Nephron (organoid): ENCODE measurements at regions not wholly inside any gene's neighbourhood (a gene's known extent, or its start where the extent isn't known, plus 50 kb on each side); places are given as distances from the start of the nearest gene placed in this dataset.
A peak's percentile ranks its signal among the peaks of the same experiment; 100 is the strongest.

Experiments
- H3K27ac Mint-ChIP-seq, 3 experiments: 2 replicates each; pipeline ENCODE4 v1.8.0; 2020; ENCODE audit warnings: mixed read lengths in 3 of 3, mild to moderate bottlenecking in 2 of 3, moderate library complexity in 1 of 3
- H3K27me3 Mint-ChIP-seq: 2 replicates; pipeline ENCODE4 v1.8.0; 2021; ENCODE audit warnings: low read depth, mild to moderate bottlenecking, moderate library complexity, mixed read lengths
- H3K36me3 Mint-ChIP-seq: 2 replicates; pipeline ENCODE4 v1.8.0; 2020; ENCODE audit warnings: low read depth, mixed read lengths
- H3K4me1 Mint-ChIP-seq: 2 replicates; pipeline ENCODE4 v1.8.0; 2020; ENCODE audit warnings: mixed read lengths
- H3K4me3 Mint-ChIP-seq, 3 experiments: 2 replicates each; pipeline ENCODE4 v1.8.0; 2020; ENCODE audit warnings: mild to moderate bottlenecking in 3 of 3, mixed read lengths in 3 of 3, moderate library complexity in 2 of 3
- H3K9me3 Mint-ChIP-seq: 2 replicates; pipeline ENCODE4 v1.8.0; 2020; ENCODE audit warnings: mixed read lengths
- TF ChIP-seq, protein P1 (sequence below), 3 experiments: fragments of 200-600 bp; sonication (generic); IDR thresholded peaks; one replicate each; pipeline ENCODE4 v1.5.0; 2021; ENCODE audit warnings: antibody characterized with exemption in 3 of 3; ENCODE audit not compliant: unreplicated experiment in 3 of 3

DNA sequence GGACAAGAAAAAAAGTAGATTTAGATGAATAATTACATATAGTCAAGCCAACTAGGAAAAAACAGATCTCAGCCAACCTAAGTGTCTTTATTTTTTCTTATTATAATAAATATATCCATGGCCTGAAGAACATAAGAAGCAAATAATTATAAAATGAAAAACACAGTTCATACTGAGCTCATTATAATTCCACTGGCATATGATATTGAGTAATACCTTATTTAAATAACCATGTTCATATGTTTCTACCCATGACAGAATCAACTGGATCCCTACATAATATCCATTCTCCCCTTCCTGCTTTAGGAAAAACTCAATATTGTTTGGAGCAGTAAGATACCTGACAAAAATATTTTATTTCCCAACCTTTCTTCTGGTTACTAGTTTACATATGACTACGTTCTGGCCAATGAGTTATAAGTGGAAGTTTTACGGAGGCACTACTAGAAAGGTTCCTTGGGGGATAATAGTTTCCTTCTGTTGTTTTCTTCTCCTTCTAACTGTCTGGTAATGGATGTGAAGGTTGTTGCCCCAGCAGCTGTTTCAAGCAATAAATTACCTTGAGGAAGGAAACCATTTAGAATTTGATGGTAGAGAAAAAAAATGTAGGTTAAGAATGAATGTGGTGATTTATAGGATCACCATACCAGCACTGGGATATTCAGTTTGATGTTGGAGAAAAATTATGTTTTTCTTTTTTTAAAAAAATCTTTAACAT is 184.1 kb upstream of the MBNL1 start:
- Mint-ChIP-seq H3K4me1 (no peaks in the 10 kb centered on the region), H3K4me3 (no peak overlapping the region), H3K9me3 (peaks cover 5% of the 10 kb centered on the region), H3K27me3 (no peaks in the 10 kb centered on the region), H3K27ac (peak overlapping the region in 1 of 3 experiments; percentile 24), H3K36me3 (no peaks in the 10 kb centered on the region)
- TF ChIP-seq, protein P1, sequence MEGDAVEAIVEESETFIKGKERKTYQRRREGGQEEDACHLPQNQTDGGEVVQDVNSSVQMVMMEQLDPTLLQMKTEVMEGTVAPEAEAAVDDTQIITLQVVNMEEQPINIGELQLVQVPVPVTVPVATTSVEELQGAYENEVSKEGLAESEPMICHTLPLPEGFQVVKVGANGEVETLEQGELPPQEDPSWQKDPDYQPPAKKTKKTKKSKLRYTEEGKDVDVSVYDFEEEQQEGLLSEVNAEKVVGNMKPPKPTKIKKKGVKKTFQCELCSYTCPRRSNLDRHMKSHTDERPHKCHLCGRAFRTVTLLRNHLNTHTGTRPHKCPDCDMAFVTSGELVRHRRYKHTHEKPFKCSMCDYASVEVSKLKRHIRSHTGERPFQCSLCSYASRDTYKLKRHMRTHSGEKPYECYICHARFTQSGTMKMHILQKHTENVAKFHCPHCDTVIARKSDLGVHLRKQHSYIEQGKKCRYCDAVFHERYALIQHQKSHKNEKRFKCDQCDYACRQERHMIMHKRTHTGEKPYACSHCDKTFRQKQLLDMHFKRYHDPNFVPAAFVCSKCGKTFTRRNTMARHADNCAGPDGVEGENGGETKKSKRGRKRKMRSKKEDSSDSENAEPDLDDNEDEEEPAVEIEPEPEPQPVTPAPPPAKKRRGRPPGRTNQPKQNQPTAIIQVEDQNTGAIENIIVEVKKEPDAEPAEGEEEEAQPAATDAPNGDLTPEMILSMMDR (IDR thresholded peaks at IDR 0.05; ENCODE audit: unreplicated experiment in 3 of 3), result no peak

DNA sequence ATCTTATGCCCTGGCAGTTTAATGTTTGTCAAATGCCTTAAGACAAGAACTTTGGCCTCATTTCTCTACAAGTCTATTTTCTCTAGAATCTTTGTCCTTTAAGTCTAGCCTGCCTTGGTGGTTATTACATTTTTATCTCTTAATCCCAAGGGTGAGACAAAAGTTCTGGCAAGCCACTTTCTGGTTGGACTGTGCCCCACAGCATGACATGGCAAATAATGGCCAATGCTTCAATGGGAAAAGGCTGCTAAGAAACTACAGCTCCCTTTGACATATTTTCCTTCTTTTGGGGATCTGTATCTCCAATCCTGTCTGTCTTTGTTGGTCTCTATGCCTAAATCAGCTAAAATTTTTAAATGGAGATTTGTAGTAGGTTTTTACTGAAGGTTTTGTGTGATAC is 181.6 kb upstream of the MBNL1 start:
- H3K9me3 Mint-ChIP-seq, result no peaks in the 10 kb centered on the region
- no peaks in the 10 kb centered on the region for H3K36me3 Mint-ChIP-seq
- TF ChIP-seq, protein P1 (IDR thresholded peaks at IDR 0.05; ENCODE audit: unreplicated experiment in 3 of 3), result no peak
- no peaks in the 10 kb centered on the region for H3K27me3 Mint-ChIP-seq
- H3K4me1 Mint-ChIP-seq, result no peaks in the 10 kb centered on the region
- H3K4me3 Mint-ChIP-seq, result no peak overlapping the region
- H3K27ac Mint-ChIP-seq, result peak overlapping the region in 1 of 3 experiments; percentile 28

DNA sequence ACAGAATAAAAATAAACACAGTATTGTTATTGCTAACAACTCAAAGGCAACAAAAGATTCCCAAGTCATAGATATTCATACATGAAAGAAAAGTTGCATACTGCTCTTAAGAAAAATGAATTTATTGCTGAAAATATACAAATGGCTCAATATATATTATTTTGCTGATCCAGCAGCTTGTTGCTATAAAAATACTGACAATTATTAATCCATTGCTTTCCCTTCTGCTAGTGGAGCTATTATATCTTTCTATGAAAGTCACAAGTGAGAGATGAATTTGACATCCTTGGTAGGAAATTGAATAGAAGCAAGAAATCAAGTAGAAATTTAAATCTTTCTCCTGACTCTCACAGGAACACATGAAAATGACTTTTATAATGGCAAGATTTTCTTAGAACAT is 179.2 kb upstream of the MBNL1 start:
- Mint-ChIP-seq H3K4me1 (no peaks in the 10 kb centered on the region), H3K36me3 (no peaks in the 10 kb centered on the region), H3K27ac (no peak overlapping the region), H3K27me3 (no peaks in the 10 kb centered on the region), H3K4me3 (no peak overlapping the region), H3K9me3 (no peaks in the 10 kb centered on the region)
- TF ChIP-seq, protein P1 (IDR thresholded peaks at IDR 0.05; ENCODE audit: unreplicated experiment in 3 of 3), result no peak

DNA sequence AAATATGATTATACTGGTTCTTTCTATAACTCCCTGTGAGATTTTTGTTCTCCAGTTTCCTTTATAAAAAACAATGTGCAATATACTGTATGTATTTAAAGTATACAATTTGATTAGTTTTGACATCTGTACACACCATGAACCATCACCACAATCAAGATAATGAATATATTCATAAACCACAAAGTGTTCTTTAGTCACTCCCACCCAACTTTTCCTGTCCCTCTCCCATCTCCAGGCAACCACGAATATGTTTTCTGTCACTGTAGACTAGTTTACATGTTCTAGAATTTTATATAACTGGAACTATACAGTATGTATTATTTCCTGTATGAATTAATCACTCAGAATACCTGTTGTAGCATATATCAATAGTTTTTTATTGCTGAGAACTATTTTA is 177.0 kb upstream of the MBNL1 start:
- Mint-ChIP-seq H3K4me1 (no peaks in the 10 kb centered on the region), H3K9me3 (no peaks in the 10 kb centered on the region), H3K4me3 (no peak overlapping the region), H3K36me3 (no peaks in the 10 kb centered on the region), H3K27me3 (no peaks in the 10 kb centered on the region), H3K27ac (no peak overlapping the region)
- TF ChIP-seq, protein P1 (IDR thresholded peaks at IDR 0.05; ENCODE audit: unreplicated experiment in 3 of 3), result no peak

DNA sequence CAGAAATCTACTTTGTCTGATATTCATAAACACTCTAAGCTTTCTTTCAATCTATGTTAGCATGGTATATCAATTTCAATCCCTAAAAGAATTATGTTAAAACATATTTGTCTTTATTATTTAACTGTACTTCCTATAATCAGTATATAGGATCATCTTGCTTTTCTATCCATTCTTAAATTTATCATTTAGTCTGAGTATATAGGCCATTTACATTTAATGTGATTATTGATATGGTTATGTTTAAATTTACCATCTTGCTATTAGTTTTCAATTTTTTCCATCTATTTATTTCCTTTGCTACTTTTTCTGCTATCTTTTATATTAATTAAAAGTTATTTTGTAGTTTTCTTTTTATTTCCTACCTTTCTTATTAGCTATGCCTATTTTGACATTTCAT is 174.8 kb upstream of the MBNL1 start:
- Mint-ChIP-seq H3K9me3 (no peaks in the 10 kb centered on the region), H3K27me3 (no peaks in the 10 kb centered on the region), H3K36me3 (no peaks in the 10 kb centered on the region), H3K27ac (no peak overlapping the region), H3K4me3 (no peak overlapping the region), H3K4me1 (no peaks in the 10 kb centered on the region)
- TF ChIP-seq, protein P1 (IDR thresholded peaks at IDR 0.05; ENCODE audit: unreplicated experiment in 3 of 3), result no peak

DNA sequence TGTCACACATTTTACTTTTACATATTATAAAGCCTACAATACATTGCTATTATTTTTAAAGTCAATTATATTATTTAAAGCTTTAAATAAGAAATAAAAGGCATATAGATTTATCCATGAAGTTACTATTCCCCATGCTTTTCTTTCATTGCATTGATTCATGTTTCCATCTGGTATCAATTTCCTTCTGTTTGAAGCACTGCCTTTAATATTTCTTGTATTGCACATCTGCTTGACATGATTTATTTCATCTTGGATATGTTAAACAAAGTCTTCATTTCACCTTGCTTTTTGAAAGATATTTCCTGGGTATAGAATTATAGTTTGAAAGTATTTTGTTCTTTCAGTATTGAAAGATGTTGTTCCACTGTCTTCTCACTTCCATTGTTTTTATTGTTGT is 174.3 kb upstream of the MBNL1 start:
- H3K4me3 Mint-ChIP-seq, result no peak overlapping the region
- no peaks in the 10 kb centered on the region for H3K27me3 Mint-ChIP-seq
- H3K9me3 Mint-ChIP-seq, result no peaks in the 10 kb centered on the region
- H3K4me1 Mint-ChIP-seq, result no peaks in the 10 kb centered on the region
- no peak overlapping the region for H3K27ac Mint-ChIP-seq
- TF ChIP-seq, protein P1 (IDR thresholded peaks at IDR 0.05; ENCODE audit: unreplicated experiment in 3 of 3), result no peak
- H3K36me3 Mint-ChIP-seq, result no peaks in the 10 kb centered on the region
